Inflammatory macrophage treated with lipopolysaccharide for 4 hours (primary cell): ENCODE measurements at regions not wholly inside any gene's neighbourhood (a gene's known extent, or its start where the extent isn't known, plus 50 kb on each side); places are given as distances from the start of the nearest gene placed in this dataset.

Experiments used
- DNase-seq: peaks from one replicate; pipeline ENCODE4 v3.0.0-alpha.2; 2020

- DNase-seq, result no peak
Measured at GRCh38 chr2:12971581-12972365, 255.0 kb downstream of the TRIB2 start.

GRCh38 chr2:12978066-12978835 lies 261.5 kb downstream of the TRIB2 start:
- DNase-seq, result peak; percentile 61

GRCh38 chr2:12979066-12979465 lies 262.3 kb downstream of the TRIB2 start:
- DNase-seq, result no peak

- no peak for DNase-seq
Measured at GRCh38 chr2:12980817-12981216, 264.1 kb downstream of the TRIB2 start.

- DNase-seq, result no peak
Measured at GRCh38 chr2:12982149-12982584, 265.4 kb downstream of the TRIB2 start.

- no peak for DNase-seq
Measured at GRCh38 chr2:12987246-12987645, 270.5 kb downstream of the TRIB2 start.

GRCh38 chr2:12988279-12988678 lies 271.5 kb downstream of the TRIB2 start:
- no peak for DNase-seq

- DNase-seq, result no peak
Measured at GRCh38 chr2:12990523-12990922, 273.8 kb downstream of the TRIB2 start.

GRCh38 chr2:12998685-12999084 lies 281.9 kb downstream of the TRIB2 start:
- DNase-seq, result no peak

- no peak for DNase-seq
Measured at GRCh38 chr2:13000664-13001363, 284.1 kb downstream of the TRIB2 start.

- no peak for DNase-seq
Measured at GRCh38 chr2:13001408-13001807, 284.7 kb downstream of the TRIB2 start.

GRCh38 chr2:13002536-13003331 lies 286.0 kb downstream of the TRIB2 start:
- DNase-seq, result no peak

GRCh38 chr2:13003500-13003899 lies 286.8 kb downstream of the TRIB2 start:
- no peak for DNase-seq

- no peak for DNase-seq
Measured at GRCh38 chr2:13005048-13005447, 288.3 kb downstream of the TRIB2 start.

- DNase-seq, result no peak
Measured at GRCh38 chr2:13005761-13006335, 289.1 kb downstream of the TRIB2 start.

- DNase-seq, result no peak
Measured at GRCh38 chr2:13006426-13006825, 289.7 kb downstream of the TRIB2 start.

GRCh38 chr2:13006829-13007717 lies 290.3 kb downstream of the TRIB2 start:
- DNase-seq, result peak; percentile 46

GRCh38 chr2:13009027-13009642 lies 292.4 kb downstream of the TRIB2 start:
- no peak for DNase-seq

- DNase-seq, result no peak
Measured at GRCh38 chr2:13010283-13010682, 293.5 kb downstream of the TRIB2 start.

- DNase-seq, result no peak
Measured at GRCh38 chr2:13014783-13015182, 298.0 kb downstream of the TRIB2 start.
